Stimulated activated CD4-positive, alpha-beta T cell treated with anti-CD3 and anti-CD28 coated beads, Interleukin-2, amount 100 ng/mL, for 4 hours (primary cell): ENCODE measurements at regions not wholly inside any gene's neighbourhood (a gene's known extent, or its start where the extent isn't known, plus 50 kb on each side); places are given as distances from the start of the nearest gene placed in this dataset.
"Not testable (repeated sequence)": the region's sequence is repeated elsewhere in the genome, so short reads cannot be mapped to it uniquely, and the experiment has no call there.

Source experiments
- DNase-seq: peaks from one replicate; pipeline ENCODE4 v3.0.0-alpha.2; 2020; ENCODE audit warnings: low read depth

- DNase-seq = no peak
Measured at GRCh38 chr4:3613967-3614730, 81.9 kb upstream of the LRPAP1 start.

GRCh38 chr4:3612934-3613333, 80.7 kb upstream of the LRPAP1 start:
- no peak for DNase-seq

GRCh38 chr4:3612281-3612680, 80.1 kb upstream of the LRPAP1 start:
- no peak for DNase-seq

- no peak for DNase-seq
Measured at GRCh38 chr4:3611778-3612177, 79.6 kb upstream of the LRPAP1 start.

- DNase-seq = not testable (repeated sequence)
Measured at GRCh38 chr4:3610851-3611250, 78.6 kb upstream of the LRPAP1 start.

- not testable (repeated sequence) for DNase-seq
Measured at GRCh38 chr4:3609905-3610304, 77.7 kb upstream of the LRPAP1 start.

- no peak for DNase-seq
Measured at GRCh38 chr4:3607690-3608552, 75.7 kb upstream of the LRPAP1 start.

- DNase-seq = not testable (repeated sequence)
Measured at GRCh38 chr4:3606850-3607249, 74.6 kb upstream of the LRPAP1 start.

GRCh38 chr4:3606271-3606670, 74.0 kb upstream of the LRPAP1 start:
- DNase-seq = not testable (repeated sequence)

- no peak for DNase-seq
Measured at GRCh38 chr4:3605491-3605890, 73.3 kb upstream of the LRPAP1 start.

- DNase-seq = not testable (repeated sequence)
Measured at GRCh38 chr4:3602886-3603645, 70.8 kb upstream of the LRPAP1 start.

- no peak for DNase-seq
Measured at GRCh38 chr4:3601992-3602391, 69.8 kb upstream of the LRPAP1 start.

GRCh38 chr4:3601108-3601690, 69.0 kb upstream of the LRPAP1 start:
- DNase-seq = not testable (repeated sequence)

- DNase-seq = no peak
Measured at GRCh38 chr4:3599951-3600350, 67.7 kb upstream of the LRPAP1 start.

- no peak for DNase-seq
Measured at GRCh38 chr4:3598695-3599227, 66.5 kb upstream of the LRPAP1 start.

GRCh38 chr4:3597896-3598505, 65.8 kb upstream of the LRPAP1 start:
- not testable (repeated sequence) for DNase-seq

- not testable (repeated sequence) for DNase-seq
Measured at GRCh38 chr4:3596957-3597733, 64.9 kb upstream of the LRPAP1 start.

GRCh38 chr4:3595627-3596291, 63.5 kb upstream of the LRPAP1 start:
- not testable (repeated sequence) for DNase-seq

- not testable (repeated sequence) for DNase-seq
Measured at GRCh38 chr4:3594751-3595150, 62.5 kb upstream of the LRPAP1 start.
